Aorta (tissue), 5 donors: ENCODE measurements at regions not wholly inside any gene's neighbourhood (a gene's known extent, or its start where the extent isn't known, plus 50 kb on each side); places are given as distances from the start of the nearest gene placed in this dataset.
A peak's percentile ranks its signal among the peaks of the same experiment; 100 is the strongest.

Source experiments
- ATAC-seq: fragments of 200-7000 bp; cut with Tn5 transposase; one replicate; pipeline ENCODE4 v1.9.1; 2022; ENCODE audit warnings: moderate library complexity; ENCODE audit not compliant: low FRiP score
- DNase-seq, 2 donors: peaks; one replicate each; pipeline ENCODE4 v3.0.0-alpha.2; 2020
- H3K27ac ChIP-seq, 2 donors: one replicate each; pipeline ENCODE4 v1.5.1; 2013; ENCODE audit warnings: low read length in 2 of 2, mild to moderate bottlenecking in 2 of 2, moderate library complexity in 2 of 2, control low read depth in 1 of 2, inconsistent platforms in 1 of 2, low read depth in 1 of 2
- H3K27me3 ChIP-seq, 2 donors: one replicate each; pipeline ENCODE4 v1.6.1; 2013; ENCODE audit warnings: control low read depth in 1 of 2, low read length in 1 of 2, mild to moderate bottlenecking in 1 of 2, moderate library complexity in 1 of 2; ENCODE audit not compliant: insufficient read depth in 2 of 2, control insufficient read depth in 1 of 2
- H3K36me3 ChIP-seq, 2 donors: one replicate each; pipeline ENCODE4 v1.6.1; 2013; ENCODE audit warnings: control low read depth in 1 of 2, low read length in 1 of 2, mild to moderate bottlenecking in 1 of 2; ENCODE audit not compliant: insufficient read depth in 2 of 2, control insufficient read depth in 1 of 2
- H3K4me1 ChIP-seq, 2 donors: one replicate each; pipeline ENCODE4 v1.6.1; 2013; ENCODE audit warnings: low read length in 2 of 2, control low read depth in 1 of 2, mild to moderate bottlenecking in 1 of 2, moderate library complexity in 1 of 2; ENCODE audit not compliant: insufficient read depth in 2 of 2, control insufficient read depth in 1 of 2
- H3K4me3 ChIP-seq, 2 donors: one replicate each; pipeline ENCODE4 v1.5.1; 2013; ENCODE audit warnings: low read length in 2 of 2, control low read depth in 1 of 2, mild to moderate bottlenecking in 1 of 2
- H3K9me3 ChIP-seq: one replicate; pipeline ENCODE4 v1.6.1; 2013; ENCODE audit warnings: mild to moderate bottlenecking, low read length; ENCODE audit not compliant: control insufficient read depth
- WGBS, 2 donors: extraction: QIAGEN DNeasy Blood & Tissue Kit; methylation state at CpG; one replicate each; pipeline ENCODE4 v1.1.7; 2013; 5-methylcytosine and 5-hydroxymethylcytosine counted together
- intact Hi-C, 2 donors: fragments of 100-400 bp; cut with DNase I; formaldehyde crosslinking; loops; one replicate each; pipeline versions ENCODE4 v1.14.2 to v1.15.0; 2022
- donor health status: healthy with polysubstance abuse.
- donor health status: Bipolar disorder and iron deficiency.
- donor health status: DM: no; HTN: no; CAD: no.
- donor health status: DM: no; HTN: no; CAD: no.
- donor health status: DM: yes; HTN: yes; CAD: no.

DNA sequence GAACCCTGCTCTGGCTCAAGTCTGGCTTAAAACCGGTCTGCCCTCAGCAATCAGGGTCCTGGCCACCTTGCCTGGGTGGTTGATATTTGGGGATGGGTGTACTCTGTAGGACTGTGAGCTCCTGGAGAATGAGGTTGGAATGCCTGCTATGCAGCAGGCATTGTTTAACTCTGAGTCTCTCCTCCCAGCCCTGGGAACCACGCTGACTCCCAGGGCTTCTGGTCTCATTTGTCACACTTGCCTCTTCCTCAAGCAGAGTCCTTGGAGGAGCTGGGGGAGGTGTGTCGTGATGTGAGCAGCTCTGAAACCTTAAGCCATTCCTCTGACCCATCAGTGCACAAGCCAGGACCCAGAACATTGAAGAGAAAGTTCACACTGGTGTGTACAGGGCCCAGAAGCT, 340.1 kb downstream of the MN1 start:
- intact Hi-C loops, result no loop called here
- H3K9me3 ChIP-seq, result no peaks in the 10 kb centered on the region
- H3K27me3 ChIP-seq, result no peaks in the 10 kb centered on the region
- peak overlapping the region in 1 of 2 donors; percentile 87 for H3K27ac ChIP-seq
- WGBS, 2 donors, result 9% methylated on average over 3 of the region's 3 CpGs
- no peaks in the 10 kb centered on the region for H3K36me3 ChIP-seq
- no peak for ATAC-seq
- H3K4me3 ChIP-seq, result no peak overlapping the region
- peak; percentile 67 to 80 for DNase-seq
- H3K4me1 ChIP-seq, result peaks cover 0 to 7% of the 10 kb centered on the region in 2 donors

DNA sequence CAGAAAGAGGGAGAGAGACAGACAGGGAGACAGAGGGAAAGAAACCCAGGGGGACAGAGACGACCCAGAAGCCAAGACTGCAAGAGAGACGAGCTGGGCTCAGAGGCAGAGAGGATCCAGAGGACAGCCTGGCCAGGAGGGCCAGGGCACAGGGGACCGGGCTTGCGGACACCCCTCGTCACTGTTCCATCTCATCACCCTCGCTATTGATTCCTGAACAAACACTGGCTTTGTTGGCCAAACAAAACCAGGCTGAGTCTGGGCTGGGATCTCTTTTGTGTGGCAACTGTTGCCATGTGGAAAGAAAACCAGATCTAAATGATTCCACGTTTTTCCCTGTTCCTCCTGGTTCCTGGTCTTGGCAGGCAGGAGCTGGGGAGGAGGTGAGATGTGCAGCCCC, 339.4 kb downstream of the MN1 start:
- H3K27me3 ChIP-seq, result no peaks in the 10 kb centered on the region
- peaks cover 0 to 7% of the 10 kb centered on the region in 2 donors for H3K4me1 ChIP-seq
- H3K9me3 ChIP-seq, result no peaks in the 10 kb centered on the region
- no peaks in the 10 kb centered on the region for H3K36me3 ChIP-seq
- no peak overlapping the region for H3K4me3 ChIP-seq
- peak overlapping the region in 1 of 2 donors; percentile 87 for H3K27ac ChIP-seq
- intact Hi-C loops, result loop anchor here in 1 of 2 donors (2.0 kb wide), 1 partner anchor 41 kb away; no protein-coding TSS in a partner anchor
- DNase-seq, result peak in 1 of 2 donors; percentile 25
- no peak for ATAC-seq
- WGBS, 2 donors, result 5 to 7% methylated on average over 7 of the region's 7 CpGs

DNA sequence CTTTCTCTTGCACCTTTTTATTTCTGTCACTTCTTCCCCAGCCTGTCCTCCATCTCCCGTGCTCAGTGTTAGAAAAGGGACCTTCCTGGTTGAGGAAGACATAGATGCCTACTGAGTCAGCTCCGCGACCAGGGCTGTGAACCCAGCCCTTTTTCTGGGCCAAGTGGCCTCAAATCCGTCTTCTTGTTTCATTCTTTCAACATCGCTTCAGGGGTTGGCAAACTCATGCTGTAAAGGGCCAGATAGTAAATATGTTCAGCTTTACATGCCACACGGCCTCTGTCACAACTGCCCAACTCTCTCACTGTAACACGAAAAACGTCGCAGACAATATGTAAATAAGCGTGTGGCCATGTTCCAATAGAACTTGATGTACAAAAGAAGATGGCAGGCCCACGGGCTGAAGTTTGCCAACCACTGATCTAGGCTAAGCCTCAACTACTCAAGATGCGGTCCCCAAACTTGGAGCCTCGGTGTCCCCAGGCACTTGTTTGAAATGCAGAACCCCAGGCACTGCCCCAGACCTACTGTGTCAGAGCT, 338.4 kb downstream of the MN1 start:
- Histone ChIP-seq H3K9me3 (no peaks in the 10 kb centered on the region), H3K27ac (no peak overlapping the region), H3K4me3 (no peak overlapping the region), H3K36me3 (no peaks in the 10 kb centered on the region), H3K27me3 (no peaks in the 10 kb centered on the region), H3K4me1 (peaks cover 0 to 7% of the 10 kb centered on the region in 2 donors)
- intact Hi-C loops, result loop anchor here in 1 of 2 donors (2.0 kb wide), 1 partner anchor 42 kb away; no protein-coding TSS in a partner anchor
- no peak for ATAC-seq
- DNase-seq, result peak in 1 of 2 donors; percentile 34
- 40 to 57% methylated on average over 13 of the region's 13 CpGs for WGBS, 2 donors

DNA sequence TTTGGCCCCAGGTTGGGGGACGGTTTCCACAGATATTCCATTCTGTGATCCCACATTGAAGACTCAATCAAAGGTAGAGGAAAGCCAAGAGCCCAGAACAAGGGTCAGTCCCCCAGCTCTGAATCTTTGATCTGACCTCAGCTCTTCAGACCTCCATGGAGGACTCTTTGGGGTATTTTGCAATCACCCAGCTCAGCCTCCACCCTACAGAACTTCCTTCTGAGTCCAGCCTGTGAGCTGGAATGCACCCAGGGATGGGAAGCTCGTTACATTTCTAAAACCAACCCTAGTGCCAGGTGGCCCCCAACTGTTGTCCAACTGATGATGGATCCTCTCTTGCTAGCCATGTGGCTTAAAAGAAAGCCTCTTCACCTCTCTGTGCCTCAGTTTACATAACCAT, 335.3 kb downstream of the MN1 start:
- no peaks in the 10 kb centered on the region for H3K36me3 ChIP-seq
- no peaks in the 10 kb centered on the region for H3K27me3 ChIP-seq
- peaks cover 0 to 5% of the 10 kb centered on the region in 2 donors for H3K4me1 ChIP-seq
- DNase-seq (peak in 1 of 2 donors; percentile 22), ATAC-seq (no peak)
- H3K9me3 ChIP-seq, result no peaks in the 10 kb centered on the region
- no peak overlapping the region for H3K27ac ChIP-seq
- WGBS, 2 donors, result 88 to 97% methylated on average over 2 of the region's 2 CpGs
- H3K4me3 ChIP-seq, result no peak overlapping the region
- intact Hi-C loops, result no loop called here

DNA sequence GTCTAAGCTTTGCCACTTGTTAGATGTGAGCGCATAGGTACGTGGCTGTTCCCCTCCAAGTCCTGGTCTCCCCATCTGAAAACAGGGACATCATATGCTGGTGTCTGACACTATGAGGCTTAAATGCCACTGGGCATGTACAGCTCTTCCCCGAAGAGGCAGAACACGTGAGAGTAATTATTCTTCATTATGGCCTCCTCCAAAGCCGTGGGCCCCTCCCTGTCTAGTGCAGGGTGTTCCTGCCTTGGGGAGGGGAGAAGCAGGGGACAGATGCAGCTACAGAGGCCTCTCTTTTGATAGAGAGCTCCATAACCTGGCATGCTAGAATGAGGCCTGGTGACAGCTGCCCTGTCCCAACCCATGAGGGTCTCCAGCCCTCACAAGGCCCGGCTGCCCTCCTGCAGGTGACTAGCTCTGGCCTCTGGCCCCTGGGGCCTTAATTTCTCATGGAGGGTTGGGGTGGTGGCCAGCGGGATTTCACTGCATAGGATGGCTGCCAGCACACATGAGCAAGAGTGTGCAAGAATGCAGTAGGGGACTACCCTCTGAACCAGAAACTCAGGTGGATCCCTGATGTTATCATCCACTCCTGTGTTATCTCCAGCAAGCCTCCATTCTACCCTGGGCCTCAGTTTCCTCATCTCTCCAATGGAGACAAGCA, 334.6 kb downstream of the MN1 start:
- intact Hi-C loops, result no loop called here
- peak in 1 of 2 donors; percentile 9 for DNase-seq
- H3K27ac ChIP-seq, result no peak overlapping the region
- no peak for ATAC-seq
- no peaks in the 10 kb centered on the region for H3K36me3 ChIP-seq
- WGBS, 2 donors, result 87 to 96% methylated on average over 7 of the region's 7 CpGs
- H3K27me3 ChIP-seq, result no peaks in the 10 kb centered on the region
- H3K4me1 ChIP-seq, result peaks cover 0 to under 1% of the 10 kb centered on the region in 2 donors
- H3K4me3 ChIP-seq, result no peak overlapping the region
- no peaks in the 10 kb centered on the region for H3K9me3 ChIP-seq

DNA sequence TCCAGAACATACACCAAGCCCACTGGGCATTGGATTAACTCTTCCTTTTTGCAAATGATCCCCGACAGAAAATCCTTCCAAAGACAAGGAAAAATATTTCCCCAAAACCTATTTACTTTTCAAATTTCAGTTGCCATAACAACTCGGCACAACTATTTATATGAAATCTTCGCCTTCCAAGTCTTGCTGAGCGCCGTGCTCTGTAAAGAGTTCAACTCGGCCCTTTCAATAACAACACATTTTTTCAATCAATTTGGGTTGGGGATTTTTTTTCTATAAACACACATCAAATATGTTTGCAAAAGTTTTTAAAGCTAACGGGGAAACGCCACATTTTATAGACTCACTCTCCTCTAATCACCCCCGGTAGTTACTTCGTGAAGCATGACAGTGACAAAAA, 333.8 kb downstream of the MN1 start:
- 57 to 64% methylated on average over 10 of the region's 10 CpGs for WGBS, 2 donors
- intact Hi-C loops, result no loop called here
- no peak for ATAC-seq
- Histone ChIP-seq H3K4me3 (no peak overlapping the region), H3K36me3 (no peaks in the 10 kb centered on the region), H3K27me3 (no peaks in the 10 kb centered on the region), H3K27ac (no peak overlapping the region), H3K9me3 (no peaks in the 10 kb centered on the region), H3K4me1 (no peaks in the 10 kb centered on the region)
- no peak for DNase-seq

DNA sequence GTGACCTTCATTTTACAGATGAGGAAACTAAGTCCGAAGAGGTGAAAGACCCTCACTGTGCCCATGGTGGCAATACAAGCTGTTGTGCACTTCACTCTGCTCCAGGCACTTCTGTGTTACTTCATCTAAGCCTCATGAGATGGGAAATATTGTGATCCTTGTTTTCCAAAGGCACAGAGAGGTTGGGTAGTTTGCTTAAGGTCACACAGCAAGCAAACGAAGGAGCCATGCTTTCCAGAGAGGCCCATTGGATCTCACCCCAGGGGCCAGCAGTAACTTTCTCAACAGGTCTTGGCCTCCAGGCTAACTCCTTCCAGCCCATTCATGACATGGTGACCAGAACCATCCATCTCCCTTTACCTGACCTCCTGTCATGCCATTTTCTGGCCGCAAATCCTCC, 332.8 kb downstream of the MN1 start:
- Histone ChIP-seq H3K4me1 (no peaks in the 10 kb centered on the region), H3K36me3 (no peaks in the 10 kb centered on the region), H3K4me3 (no peak overlapping the region), H3K27me3 (no peaks in the 10 kb centered on the region), H3K9me3 (no peaks in the 10 kb centered on the region), H3K27ac (no peak overlapping the region)
- 63 to 96% methylated on average over 3 of the region's 3 CpGs for WGBS, 2 donors
- ATAC-seq (no peak), DNase-seq (no peak)
- intact Hi-C loops, result no loop called here

DNA sequence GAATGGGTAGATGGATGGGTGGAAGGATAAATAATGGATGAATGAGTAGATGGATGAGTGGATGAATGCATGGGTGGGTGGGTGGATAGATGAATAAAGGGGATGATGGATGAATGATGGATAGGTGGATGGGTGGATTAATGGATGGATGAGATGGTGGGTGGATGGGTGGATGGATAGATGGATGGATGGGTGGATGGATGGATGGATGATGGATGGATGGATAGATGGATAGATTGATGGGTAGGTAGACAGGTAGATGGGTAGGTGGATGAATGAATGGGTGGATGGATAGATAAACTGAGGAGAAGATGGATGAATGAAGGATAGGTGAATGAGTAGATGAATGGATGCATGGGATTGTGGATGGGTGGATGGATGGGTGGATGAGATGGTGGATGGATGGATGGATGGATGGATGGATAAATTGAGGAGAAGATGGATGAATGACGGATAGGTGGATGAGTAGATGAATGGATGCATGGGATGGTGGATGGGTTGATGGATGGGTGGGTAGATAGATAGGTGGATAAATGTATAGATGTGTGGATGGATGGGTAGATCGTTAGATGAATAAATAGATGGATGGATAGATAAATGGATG, 331.3 kb downstream of the MN1 start:
- H3K36me3 ChIP-seq, result no peaks in the 10 kb centered on the region
- H3K4me3 ChIP-seq, result no peak overlapping the region
- ATAC-seq, result no peak
- H3K4me1 ChIP-seq, result no peaks in the 10 kb centered on the region
- intact Hi-C loops, result no loop called here
- no peaks in the 10 kb centered on the region for H3K27me3 ChIP-seq
- H3K27ac ChIP-seq, result no peak overlapping the region
- no peak for DNase-seq
- no peaks in the 10 kb centered on the region for H3K9me3 ChIP-seq
- WGBS, 2 donors, result 94% methylated on average over 2 of the region's 2 CpGs

DNA sequence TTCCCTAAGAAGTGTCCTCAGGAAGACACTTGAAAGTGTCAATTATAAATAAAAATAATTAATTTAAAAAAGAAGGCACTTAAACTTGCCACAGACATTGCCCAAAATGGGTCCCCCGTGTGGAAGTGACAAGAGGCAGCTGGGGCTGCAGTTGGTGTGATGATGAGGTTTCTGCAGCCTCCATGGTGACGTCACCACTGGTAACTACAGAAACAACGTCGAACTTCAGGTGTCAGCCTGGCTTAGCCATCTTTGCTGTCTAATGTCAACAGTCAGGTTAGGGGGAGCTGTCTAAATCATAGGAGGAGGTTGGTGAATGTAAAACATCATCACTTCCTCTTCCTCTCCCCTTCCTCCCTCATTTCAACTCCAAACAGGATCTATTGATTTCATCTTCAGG, 328.6 kb downstream of the MN1 start:
- Histone ChIP-seq H3K4me3 (no peak overlapping the region), H3K27me3 (no peaks in the 10 kb centered on the region), H3K4me1 (no peaks in the 10 kb centered on the region), H3K36me3 (no peaks in the 10 kb centered on the region), H3K27ac (no peak overlapping the region), H3K9me3 (no peaks in the 10 kb centered on the region)
- DNase-seq (no peak), ATAC-seq (no peak)
- WGBS, 2 donors, result 73 to 86% methylated on average over 4 of the region's 4 CpGs
- intact Hi-C loops, result no loop called here
